Activated CD4-positive, alpha-beta T cell treated with anti-CD3 and anti-CD28 coated beads, Interleukin-2, Interleukin-4, amounts not matched to agents 100 ng/mL and 50 ng/mL, durations not matched to agents 16 hours and 8 hours (primary cell): ENCODE measurements at regions not wholly inside any gene's neighbourhood (a gene's known extent, or its start where the extent isn't known, plus 50 kb on each side); places are given as distances from the start of the nearest gene placed in this dataset.
"Not testable (repeated sequence)": the region's sequence is repeated elsewhere in the genome, so short reads cannot be mapped to it uniquely, and the experiment has no call there.

ENCODE experiments used
- DNase-seq: peaks from one replicate; pipeline ENCODE4 v3.0.0-alpha.2; 2020; ENCODE audit warnings: low spot score

DNA sequence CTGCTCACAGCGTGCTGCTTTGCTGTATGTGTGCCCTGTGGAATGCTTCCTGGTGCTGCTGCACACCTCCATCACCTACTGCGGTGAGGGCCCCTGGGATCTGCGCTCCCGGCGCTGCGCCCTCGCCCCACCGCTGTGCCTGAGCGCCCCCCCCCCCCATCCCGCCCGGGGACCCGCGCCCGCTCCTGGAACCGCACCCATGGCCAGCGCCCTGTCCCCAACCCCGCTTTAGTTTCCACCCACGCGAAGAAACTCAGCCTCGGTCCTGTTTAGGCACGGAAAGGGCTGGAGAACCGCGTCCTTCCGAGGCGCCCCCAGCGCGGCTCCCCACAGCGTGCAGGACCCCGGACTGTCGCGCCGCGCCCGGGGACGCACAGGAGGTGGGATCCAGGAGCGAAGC is 265.5 kb downstream of the POTEB3 start:
- not testable (repeated sequence) for DNase-seq

- not testable (repeated sequence) for DNase-seq
Measured at GRCh38 chr15:21151203-21151966, 285.3 kb upstream of the POTEB2 start.

DNA sequence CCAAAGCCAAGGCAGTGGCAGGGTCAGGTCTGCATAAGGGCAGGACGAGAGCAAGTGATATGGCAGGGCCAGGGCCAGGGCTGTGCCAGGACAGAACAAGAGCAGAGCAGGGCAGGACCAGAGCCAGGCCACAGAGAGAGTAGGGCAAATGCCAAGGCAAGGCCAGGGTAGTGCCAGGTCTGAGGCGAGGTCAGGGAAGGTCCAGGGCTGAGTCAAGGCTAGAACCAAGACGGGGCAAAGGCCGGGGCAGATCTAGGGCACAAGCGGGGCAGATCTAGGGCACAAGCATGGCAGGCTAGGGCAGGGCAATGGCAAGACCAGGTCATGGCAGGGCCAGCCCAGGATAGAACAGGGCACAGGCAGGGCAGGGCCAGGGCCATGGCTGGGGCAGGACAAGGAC is 282.0 kb upstream of the POTEB2 start:
- DNase-seq = not testable (repeated sequence)

- not testable (repeated sequence) for DNase-seq
Measured at GRCh38 chr15:21133893-21134292, 267.8 kb upstream of the POTEB2 start.

- DNase-seq = not testable (repeated sequence)
Measured at GRCh38 chr15:21112271-21113053, 246.3 kb upstream of the POTEB2 start.

DNA sequence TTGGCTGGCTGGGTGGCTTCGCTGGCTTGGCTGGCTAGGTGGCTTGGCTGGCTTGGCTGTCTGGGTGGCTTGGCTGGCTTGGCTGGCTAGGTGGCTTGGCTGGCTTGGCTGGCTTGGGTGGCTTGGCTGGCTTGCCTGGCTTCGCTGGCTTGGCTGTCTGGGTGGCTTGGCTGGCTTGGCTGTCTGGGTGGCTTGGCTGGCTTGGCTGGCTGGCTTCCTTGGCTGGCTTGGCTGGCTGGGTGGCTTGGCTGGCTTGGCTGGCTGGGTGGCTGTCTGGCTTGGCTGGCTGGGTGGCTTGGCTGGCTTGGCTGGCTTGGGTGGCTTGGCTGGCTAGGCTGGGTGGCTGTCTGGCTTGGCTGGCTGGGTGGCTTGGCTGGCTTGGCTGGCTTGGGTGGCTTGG is 245.7 kb upstream of the POTEB2 start:
- DNase-seq = not testable (repeated sequence)

DNA sequence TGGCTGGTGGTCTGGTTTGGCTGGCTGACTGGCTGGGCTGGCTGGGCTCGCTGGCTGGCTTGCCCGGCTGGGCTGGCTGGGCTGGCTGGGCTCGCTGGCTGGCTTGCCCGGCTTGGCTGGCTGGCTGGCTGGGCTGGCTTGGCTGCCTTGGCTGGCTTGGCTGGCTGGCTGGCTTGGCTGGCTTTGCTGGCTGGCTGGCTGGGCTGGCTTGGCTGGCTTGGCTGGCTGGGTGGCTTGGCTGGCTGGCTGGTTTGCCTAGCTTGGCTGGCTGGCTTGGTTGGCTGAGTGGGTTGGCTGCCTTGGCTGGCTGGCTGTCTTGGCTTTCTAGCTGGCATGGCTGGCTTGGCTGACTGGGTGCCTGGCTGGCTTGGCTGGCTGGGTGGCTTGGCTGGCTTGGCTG is 245.1 kb upstream of the POTEB2 start:
- not testable (repeated sequence) for DNase-seq

GRCh38 chr15:21110187-21110804 is 244.2 kb upstream of the POTEB2 start:
- peak; percentile 9 for DNase-seq

- not testable (repeated sequence) for DNase-seq
Measured at GRCh38 chr15:21108384-21108783, 242.3 kb upstream of the POTEB2 start.

DNA sequence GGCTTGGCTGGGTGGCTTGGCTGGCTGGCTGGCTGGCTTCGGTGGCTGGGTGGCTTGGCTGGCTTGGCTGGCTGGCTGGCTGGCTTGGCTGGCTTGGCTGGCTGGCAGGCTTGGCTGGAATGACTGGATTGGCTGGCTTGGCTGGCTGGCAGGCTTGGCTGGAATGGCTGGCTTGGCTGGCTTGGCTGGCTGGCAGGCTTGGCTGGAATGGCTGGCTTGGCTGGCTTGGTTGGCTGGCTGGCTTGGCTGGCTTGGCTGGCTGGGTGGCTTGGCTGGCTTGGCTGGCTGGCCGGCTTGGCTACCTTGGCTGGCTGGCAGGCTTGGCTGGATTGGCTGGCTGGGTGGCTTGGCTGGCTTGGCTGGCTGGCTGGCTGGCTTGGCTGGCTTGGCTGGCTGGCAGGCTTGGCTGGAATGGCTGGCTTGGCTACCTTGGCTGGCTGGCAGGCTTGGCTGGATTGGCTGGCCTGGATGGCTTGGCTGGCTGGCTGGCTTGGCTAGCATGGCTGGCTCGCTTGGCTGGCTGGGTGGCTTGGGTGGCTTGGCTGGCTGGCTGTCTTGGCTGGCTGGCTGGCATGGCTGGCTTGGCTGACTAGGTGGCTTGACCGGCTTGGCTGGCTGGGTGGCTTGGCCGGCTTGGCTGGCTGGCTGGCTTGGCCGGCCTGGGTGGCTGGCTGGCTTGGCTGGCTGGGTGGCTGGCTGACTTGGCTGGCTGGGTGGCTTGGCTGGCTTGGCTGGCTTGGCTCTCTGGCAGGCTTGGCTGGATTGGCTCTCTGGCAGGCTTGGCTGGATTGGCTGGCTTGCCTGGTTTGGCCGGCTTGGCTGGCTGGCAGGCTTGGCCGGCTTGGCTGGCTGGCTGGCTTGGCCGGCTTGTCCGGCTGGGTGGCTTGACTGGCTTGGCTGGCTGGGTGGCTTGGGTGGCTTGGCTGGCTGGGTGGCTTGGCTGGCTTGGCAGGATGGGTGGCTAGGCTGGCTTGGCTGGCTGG is 241.6 kb upstream of the POTEB2 start:
- peak; percentile 3 for DNase-seq

DNA sequence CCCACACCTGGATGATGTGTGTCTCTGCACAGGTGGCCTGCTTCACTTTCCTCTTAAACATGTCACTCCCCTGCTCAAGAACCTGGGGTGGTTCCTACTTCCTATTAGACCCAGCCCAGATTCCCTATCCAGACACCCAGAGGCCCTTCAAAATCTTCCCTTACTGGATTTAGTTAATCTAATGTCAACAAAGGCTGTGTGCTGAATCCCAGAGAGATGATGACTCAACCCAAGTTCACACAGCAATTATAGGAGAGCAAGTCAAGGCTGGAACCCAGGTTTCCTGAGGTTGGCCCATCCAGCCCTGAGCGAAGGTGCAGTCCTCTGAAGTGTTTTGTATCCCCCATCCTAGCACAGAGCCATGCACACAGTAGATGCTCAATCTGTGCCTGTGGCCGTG is 230.5 kb upstream of the POTEB2 start:
- DNase-seq = not testable (repeated sequence)

GRCh38 chr15:21079544-21079943 is 213.4 kb upstream of the POTEB2 start:
- DNase-seq = not testable (repeated sequence)

DNA sequence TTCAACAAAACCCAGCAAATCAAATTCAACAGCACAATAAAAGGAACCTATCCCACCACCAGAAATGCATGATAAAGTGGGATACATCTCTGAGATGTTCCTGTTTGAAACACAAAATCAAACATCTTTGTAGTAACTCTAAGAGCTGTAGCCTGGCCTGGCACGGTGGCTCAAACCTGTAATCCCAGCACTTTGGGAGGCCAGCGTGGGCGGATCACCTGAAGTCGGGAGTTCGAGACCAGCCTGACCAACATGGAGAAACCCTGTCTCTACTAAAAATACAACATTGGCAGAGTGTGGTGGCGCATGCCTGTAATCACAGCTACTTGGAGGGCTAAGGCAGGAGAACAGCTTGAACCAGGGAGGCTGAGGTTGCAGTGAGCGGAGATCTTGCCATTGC is 202.8 kb upstream of the POTEB2 start:
- DNase-seq = not testable (repeated sequence)

DNA sequence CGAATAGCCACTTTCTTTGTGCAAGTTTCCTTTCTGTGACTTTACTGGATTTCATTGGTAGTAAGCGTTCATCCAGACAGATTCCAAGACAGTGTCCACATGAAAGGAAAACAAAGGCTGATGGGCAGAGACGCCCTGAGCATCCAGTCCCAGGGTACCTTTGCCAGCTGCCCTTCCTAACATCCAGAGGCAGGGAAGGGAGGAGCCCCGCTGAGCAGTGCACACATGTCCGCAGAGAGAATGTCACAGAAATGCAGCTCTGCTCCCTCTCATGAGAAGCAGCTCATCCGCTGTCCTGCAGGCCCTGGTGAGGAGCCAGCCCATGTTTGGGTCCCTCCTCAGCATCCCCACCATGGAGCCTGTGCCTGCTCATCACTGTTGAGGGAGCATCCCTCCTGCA is 197.4 kb upstream of the POTEB2 start:
- not testable (repeated sequence) for DNase-seq

DNA sequence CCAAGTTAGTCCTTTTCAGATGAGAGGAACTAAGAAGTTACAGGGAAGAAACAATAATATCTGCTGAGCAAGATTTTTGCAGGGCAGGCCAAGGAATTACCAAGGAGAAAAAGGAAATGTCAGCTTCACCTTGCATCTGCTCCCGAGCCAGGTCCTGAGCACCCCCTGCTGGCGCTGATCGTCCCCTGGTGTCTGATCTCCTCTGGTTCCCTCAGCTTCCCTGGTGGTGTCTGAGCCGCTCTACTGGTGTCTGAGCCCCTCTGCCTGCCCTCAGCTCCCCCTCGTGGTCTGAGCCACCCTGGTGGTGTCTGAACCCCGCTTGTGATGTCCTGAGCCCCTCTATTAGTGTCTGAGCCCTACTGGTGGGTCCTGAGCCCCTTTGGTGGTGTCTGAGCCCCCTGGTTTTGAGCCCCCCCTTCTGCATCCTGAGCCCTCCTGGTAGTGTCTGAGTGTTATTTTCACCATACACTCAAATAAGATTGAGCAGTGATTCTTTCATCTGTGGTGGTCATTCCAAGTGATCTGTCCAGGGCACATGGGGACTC is 196.6 kb upstream of the POTEB2 start:
- not testable (repeated sequence) for DNase-seq

- not testable (repeated sequence) for DNase-seq
Measured at GRCh38 chr15:21051866-21052265, 185.8 kb upstream of the POTEB2 start.

DNA sequence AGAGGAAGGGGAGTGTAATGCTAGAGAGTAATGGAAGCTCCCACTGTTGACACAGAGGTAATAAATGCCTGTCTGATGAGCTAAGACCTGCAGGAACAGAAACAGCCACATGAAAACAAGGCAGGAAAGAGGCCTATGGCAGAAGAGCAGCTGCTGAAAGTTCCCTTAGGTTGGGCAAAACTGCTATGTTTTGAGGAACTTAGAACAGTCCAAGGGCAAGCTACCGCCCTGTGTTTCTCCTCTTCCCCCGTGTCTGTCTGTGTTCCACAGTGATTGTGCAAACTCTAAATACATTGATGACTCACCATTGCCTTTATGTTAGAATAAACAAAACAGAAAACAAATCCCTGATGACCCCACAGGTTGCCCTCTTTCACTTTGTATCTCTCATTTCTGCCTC is 165.6 kb upstream of the POTEB2 start:
- DNase-seq = not testable (repeated sequence)

- not testable (repeated sequence) for DNase-seq
Measured at GRCh38 chr15:21029001-21029400, 162.9 kb upstream of the POTEB2 start.

DNA sequence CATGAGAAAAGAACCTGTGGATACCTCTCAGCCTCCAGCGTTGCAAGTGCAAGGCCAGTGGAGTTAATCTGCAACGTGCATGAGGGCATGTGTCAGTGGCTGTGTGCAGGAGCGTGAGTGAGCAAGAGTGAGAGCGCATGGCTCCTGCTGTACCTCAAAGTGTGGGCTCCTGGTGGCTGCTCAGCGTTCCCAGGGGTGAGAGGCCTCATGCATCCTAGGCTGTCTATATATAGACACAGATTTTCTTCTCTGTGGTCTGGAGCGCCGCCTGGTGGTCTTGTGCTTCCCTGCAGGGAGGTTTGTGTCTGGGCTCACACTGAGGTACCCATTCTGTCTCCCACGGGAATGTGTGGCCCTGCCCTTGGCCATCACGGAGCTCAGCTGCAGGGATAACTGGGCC is 161.8 kb upstream of the POTEB2 start:
- DNase-seq = not testable (repeated sequence)

- DNase-seq = not testable (repeated sequence)
Measured at GRCh38 chr15:21026848-21027247, 160.7 kb upstream of the POTEB2 start.
